Hepatocyte (in vitro differentiated cells): ENCODE measurements at regions not wholly inside any gene's neighbourhood (a gene's known extent, or its start where the extent isn't known, plus 50 kb on each side); places are given as distances from the start of the nearest gene placed in this dataset.

Experiments
- DNase-seq: peaks from one replicate; pipeline ENCODE4 v3.0.0-alpha.2; 2016; ENCODE audit warnings: low spot score
- H2AFZ ChIP-seq: fragments of 200-600 bp; sonication (generic); 2 replicates; pipeline ENCODE4 v1.6.0; 2016; ENCODE audit warnings: antibody characterized with exemption, mild to moderate bottlenecking
- H3K27ac ChIP-seq: fragments of 200-600 bp; sonication (generic); 2 replicates; pipeline ENCODE4 v1.5.1; 2016; ENCODE audit warnings: mild to moderate bottlenecking
- H3K27me3 ChIP-seq: fragments of 200-600 bp; sonication (generic); 2 replicates; pipeline ENCODE4 v1.6.1; 2016
- H3K36me3 ChIP-seq: fragments of 200-600 bp; sonication (generic); replicated peaks from 2 replicates; pipeline ENCODE4 v1.5.1; 2016; ENCODE audit warnings: low read depth; ENCODE audit not compliant: insufficient read depth
- H3K4me1 ChIP-seq: fragments of 200-600 bp; sonication (generic); 2 replicates; pipeline ENCODE4 v1.5.1; 2016; ENCODE audit warnings: mild to moderate bottlenecking, moderate library complexity; ENCODE audit not compliant: insufficient read depth
- H3K4me2 ChIP-seq: fragments of 200-600 bp; sonication (generic); 2 replicates; pipeline ENCODE4 v1.6.0; 2016
- H3K4me3 ChIP-seq: fragments of 200-600 bp; sonication (generic); 2 replicates; pipeline ENCODE4 v1.5.1; 2016; ENCODE audit warnings: mild to moderate bottlenecking
- H3K79me2 ChIP-seq: fragments of 200-600 bp; sonication (generic); 2 replicates; pipeline ENCODE4 v1.6.0; 2017; ENCODE audit warnings: mild to moderate bottlenecking
- H3K9me2 ChIP-seq: fragments of 200-600 bp; sonication (generic); replicated peaks from 2 replicates; pipeline ENCODE4 v1.6.0; 2017; ENCODE audit warnings: mild to moderate bottlenecking; ENCODE audit not compliant: insufficient read depth
- H3K9me3 ChIP-seq: fragments of 200-600 bp; sonication (generic); 2 replicates; pipeline ENCODE4 v1.5.1; 2016; ENCODE audit warnings: low read depth, mild to moderate bottlenecking
- H4K20me1 ChIP-seq: fragments of 200-600 bp; sonication (generic); 2 replicates; pipeline ENCODE4 v1.6.0; 2016; ENCODE audit warnings: mild to moderate bottlenecking; ENCODE audit not compliant: insufficient read depth, poor library complexity, severe bottlenecking
- CTCF ChIP-seq: fragments of 200-600 bp; sonication (generic); IDR thresholded peaks from 2 replicates; pipeline ENCODE4 v1.5.1; 2016; ENCODE audit warnings: antibody characterized with exemption, mild to moderate bottlenecking; ENCODE audit not compliant: poor library complexity
- EZH2 ChIP-seq: fragments of 200-600 bp; sonication (generic); IDR thresholded peaks from 2 replicates; pipeline ENCODE4 v1.6.1; 2016; ENCODE audit warnings: antibody characterized with exemption, mild to moderate bottlenecking, borderline replicate concordance
- EZH2phosphoT487 ChIP-seq: fragments of 200-600 bp; sonication (generic); IDR thresholded peaks from one replicate; pipeline ENCODE4 v1.6.1; 2018; ENCODE audit warnings: antibody characterized with exemption, mild to moderate bottlenecking, low read depth, moderate library complexity; ENCODE audit not compliant: unreplicated experiment, severe bottlenecking
- WGBS: methylation state at CpG from one replicate; pipeline ENCODE4 v1.1.6; 2016; ENCODE audit warnings: low lambda C conversion rate; ENCODE audit errors: missing lambda C conversion rate; 5-methylcytosine and 5-hydroxymethylcytosine counted together

GRCh38 chr4:144283526-144283925, 143.0 kb upstream of the GYPA start:
- Histone ChIP-seq H2AFZ (no peak overlapping the region), H3K36me3 (no peaks in the 10 kb centered on the region), H3K79me2 (no peaks in the 10 kb centered on the region), H3K4me1 (no peaks in the 10 kb centered on the region), H3K27me3 (no peaks in the 10 kb centered on the region), H3K27ac (no peak overlapping the region), H4K20me1 (no peaks in the 10 kb centered on the region), H3K4me3 (no peak overlapping the region), H3K9me2 (no peaks in the 10 kb centered on the region), H3K9me3 (no peaks in the 10 kb centered on the region), H3K4me2 (no peak overlapping the region)
- DNase-seq = no peak
- WGBS = 25% methylated on average over 6 of the region's 6 CpGs
- TF ChIP-seq EZH2phosphoT487 (no peak), CTCF (no peak), EZH2 (no peak)

GRCh38 chr4:144284026-144284425, 143.5 kb upstream of the GYPA start:
- Histone ChIP-seq H3K9me3 (no peaks in the 10 kb centered on the region), H3K27ac (no peak overlapping the region), H3K79me2 (no peaks in the 10 kb centered on the region), H3K4me1 (no peaks in the 10 kb centered on the region), H3K9me2 (no peaks in the 10 kb centered on the region), H2AFZ (no peak overlapping the region), H3K4me2 (no peak overlapping the region), H4K20me1 (no peaks in the 10 kb centered on the region), H3K36me3 (no peaks in the 10 kb centered on the region), H3K4me3 (no peak overlapping the region), H3K27me3 (no peaks in the 10 kb centered on the region)
- DNase-seq = no peak
- no peak for TF ChIP-seq CTCF

- TF ChIP-seq EZH2 (no peak), CTCF (no peak)
- no peak overlapping the region for H3K4me3 ChIP-seq
- no peaks in the 10 kb centered on the region for H3K9me2 ChIP-seq
- WGBS = 94% methylated on average over 6 of the region's 6 CpGs
- no peaks in the 10 kb centered on the region for H3K4me1 ChIP-seq
- H3K79me2 ChIP-seq = no peaks in the 10 kb centered on the region
- no peak for DNase-seq
- no peaks in the 10 kb centered on the region for H3K9me3 ChIP-seq
- H3K4me2 ChIP-seq = no peak overlapping the region
- no peaks in the 10 kb centered on the region for H3K36me3 ChIP-seq
- no peaks in the 10 kb centered on the region for H3K27me3 ChIP-seq
- H2AFZ ChIP-seq = no peak overlapping the region
- H4K20me1 ChIP-seq = no peaks in the 10 kb centered on the region
- no peak overlapping the region for H3K27ac ChIP-seq
Measured at GRCh38 chr4:144288011-144288903, 147.7 kb upstream of the GYPA start.
